BJ (cell line): ENCODE measurements at regions not wholly inside any gene's neighbourhood (a gene's known extent, or its start where the extent isn't known, plus 50 kb on each side); places are given as distances from the start of the nearest gene placed in this dataset.

Source experiments
- CTCF ChIA-PET: fragments of 350-600 bp; formaldehyde crosslinking; extraction: SDS; loops from one replicate; lab custom pipeline; 2021; ENCODE audit warnings: antibody characterized with exemption, inconsistent platforms; lab: Yijun Ruan, JAX
- POLR2A ChIA-PET: fragments of 300-600 bp; sonication (Branson Sonifier 250); formaldehyde crosslinking; extraction: SDS; loops from one replicate; lab custom pipeline; 2021; ENCODE audit warnings: antibody characterized with exemption; lab: Charles Lee
- DNase-seq: peaks from one replicate; pipeline ENCODE4 v3.0.0-alpha.2; 2011; ENCODE audit warnings: low read depth
- H3K27me3 ChIP-seq: 2 replicates; pipeline ENCODE4 v1.6.0; 2011; ENCODE audit warnings: low read length; ENCODE audit not compliant: control insufficient read depth, insufficient read depth
- H3K36me3 ChIP-seq: 2 replicates; pipeline ENCODE4 v1.5.1; 2011; ENCODE audit warnings: low read length; ENCODE audit not compliant: control insufficient read depth, insufficient read depth
- H3K4me3 ChIP-seq: 2 replicates; pipeline ENCODE4 v1.5.1; 2011; ENCODE audit warnings: low read depth, mild to moderate bottlenecking, control low read depth, low read length
- TF ChIP-seq, protein P1 (sequence below): IDR thresholded peaks from 2 replicates; pipeline ENCODE4 v1.5.1; 2011; ENCODE audit warnings: low read depth, mild to moderate bottlenecking, control low read depth, inconsistent platforms, low read length, moderate library complexity; ENCODE audit not compliant: insufficient read depth

DNA sequence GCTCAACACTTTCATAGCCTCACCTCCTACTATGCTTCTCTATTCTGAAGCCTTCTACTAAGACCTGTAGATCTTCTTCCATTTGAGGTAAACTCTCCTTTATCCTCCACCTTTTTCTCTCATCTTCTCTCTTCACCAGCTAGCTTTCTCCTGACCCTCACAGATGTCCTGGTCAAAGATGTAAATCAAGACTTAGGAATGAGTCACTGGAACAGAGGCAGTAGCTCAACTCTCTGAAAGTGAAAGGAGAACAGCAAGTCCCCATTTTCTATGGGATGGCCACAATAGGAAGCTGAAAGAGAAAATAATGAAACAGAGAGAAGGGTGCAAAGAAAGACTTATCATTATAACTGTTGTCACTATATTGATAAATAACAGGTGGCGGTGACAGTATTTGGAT is 86.1 kb upstream of the DOCK9 start:
- no peaks in the 10 kb centered on the region for H3K27me3 ChIP-seq
- H3K36me3 ChIP-seq, result no peaks in the 10 kb centered on the region
- ChIA-PET POLR2A (no interaction called here), CTCF (interaction anchor here (0.8 to 1.6 kb wide), 2 partner anchors 8 to 20 kb away, joined by 3 read pairs; no protein-coding TSS in a partner anchor)
- no peak for DNase-seq
- H3K4me3 ChIP-seq, result no peak overlapping the region
- TF ChIP-seq, protein P1, sequence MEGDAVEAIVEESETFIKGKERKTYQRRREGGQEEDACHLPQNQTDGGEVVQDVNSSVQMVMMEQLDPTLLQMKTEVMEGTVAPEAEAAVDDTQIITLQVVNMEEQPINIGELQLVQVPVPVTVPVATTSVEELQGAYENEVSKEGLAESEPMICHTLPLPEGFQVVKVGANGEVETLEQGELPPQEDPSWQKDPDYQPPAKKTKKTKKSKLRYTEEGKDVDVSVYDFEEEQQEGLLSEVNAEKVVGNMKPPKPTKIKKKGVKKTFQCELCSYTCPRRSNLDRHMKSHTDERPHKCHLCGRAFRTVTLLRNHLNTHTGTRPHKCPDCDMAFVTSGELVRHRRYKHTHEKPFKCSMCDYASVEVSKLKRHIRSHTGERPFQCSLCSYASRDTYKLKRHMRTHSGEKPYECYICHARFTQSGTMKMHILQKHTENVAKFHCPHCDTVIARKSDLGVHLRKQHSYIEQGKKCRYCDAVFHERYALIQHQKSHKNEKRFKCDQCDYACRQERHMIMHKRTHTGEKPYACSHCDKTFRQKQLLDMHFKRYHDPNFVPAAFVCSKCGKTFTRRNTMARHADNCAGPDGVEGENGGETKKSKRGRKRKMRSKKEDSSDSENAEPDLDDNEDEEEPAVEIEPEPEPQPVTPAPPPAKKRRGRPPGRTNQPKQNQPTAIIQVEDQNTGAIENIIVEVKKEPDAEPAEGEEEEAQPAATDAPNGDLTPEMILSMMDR, result no peak

DNA sequence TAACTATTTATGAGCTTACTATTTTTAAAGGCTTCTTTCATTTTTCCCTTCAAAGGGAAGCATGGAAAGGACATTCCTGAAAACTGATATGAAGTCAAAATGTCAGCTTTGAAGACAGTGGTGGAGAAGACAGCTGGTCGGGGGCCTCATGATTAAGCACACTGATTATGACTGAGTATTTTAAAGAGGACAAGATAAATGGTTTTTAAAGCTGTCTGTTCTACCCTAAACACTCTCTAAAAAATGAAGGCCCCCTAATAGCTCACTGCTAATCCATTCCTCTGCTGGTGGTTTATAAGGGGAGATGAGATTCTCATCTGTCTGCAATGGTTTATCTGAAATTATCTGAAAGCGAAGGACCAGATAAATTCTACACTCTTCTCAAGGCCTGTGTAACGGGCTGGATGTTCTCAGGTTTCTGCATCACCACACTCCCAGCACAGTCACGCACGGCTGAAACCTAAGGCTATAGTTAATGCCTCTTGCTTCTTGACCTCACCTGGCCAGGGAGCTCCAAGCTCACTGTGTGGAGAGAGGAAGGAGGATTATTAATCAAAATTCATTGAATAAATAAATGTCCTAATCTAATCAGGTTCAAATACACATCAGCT is 86.9 kb upstream of the DOCK9 start:
- TF ChIP-seq, protein P1, result no peak
- ChIA-PET CTCF (interaction anchor here (0.8 to 1.6 kb wide), 3 partner anchors 9 to 201 kb away, joined by 3 read pairs; no protein-coding TSS in a partner anchor), POLR2A (no interaction called here)
- no peaks in the 10 kb centered on the region for H3K27me3 ChIP-seq
- no peak for DNase-seq
- no peak overlapping the region for H3K4me3 ChIP-seq
- H3K36me3 ChIP-seq, result no peaks in the 10 kb centered on the region

DNA sequence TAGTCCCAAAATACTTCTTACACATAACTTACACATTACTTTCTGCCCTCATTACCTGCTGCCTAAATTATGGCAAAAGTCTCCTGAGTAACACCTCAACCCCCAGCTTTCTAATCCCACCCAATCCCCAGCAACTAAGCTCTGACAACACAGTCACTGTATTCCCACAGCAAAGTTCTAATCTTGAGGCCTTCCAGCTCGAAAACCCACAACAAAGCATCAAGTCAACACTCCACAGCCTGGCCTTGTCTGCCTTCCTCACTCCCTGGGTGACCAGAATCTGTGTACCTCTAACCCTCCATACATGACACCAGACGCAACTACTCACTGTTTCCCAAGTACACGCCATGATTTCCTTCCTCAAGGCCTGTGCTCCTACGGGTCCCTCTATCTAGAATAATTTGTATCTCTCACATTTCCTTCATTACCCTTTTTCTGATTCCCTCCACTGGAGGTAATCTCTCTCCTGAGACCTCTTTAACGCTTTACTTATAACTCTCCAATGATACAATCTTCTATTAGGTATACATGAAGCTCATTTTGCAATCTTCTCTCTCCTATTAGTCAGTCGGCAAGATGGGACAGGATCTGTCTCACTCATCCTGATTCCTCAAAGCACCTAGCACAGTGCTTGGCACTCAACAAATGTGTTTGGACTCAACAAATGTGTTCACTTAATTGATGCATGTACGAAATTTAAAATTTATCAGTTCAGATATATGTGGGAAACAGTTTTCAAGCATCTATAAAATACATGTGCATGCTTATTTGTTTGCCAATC is 87.6 kb upstream of the DOCK9 start:
- Histone ChIP-seq H3K27me3 (no peaks in the 10 kb centered on the region), H3K4me3 (no peak overlapping the region), H3K36me3 (no peaks in the 10 kb centered on the region)
- CTCF ChIA-PET, result interaction anchor here (1.1 to 1.6 kb wide), 2 partner anchors 21 to 201 kb away, joined by 3 read pairs; no protein-coding TSS in a partner anchor
- TF ChIP-seq, protein P1, result no peak
- POLR2A ChIA-PET, result no interaction called here
- no peak for DNase-seq

DNA sequence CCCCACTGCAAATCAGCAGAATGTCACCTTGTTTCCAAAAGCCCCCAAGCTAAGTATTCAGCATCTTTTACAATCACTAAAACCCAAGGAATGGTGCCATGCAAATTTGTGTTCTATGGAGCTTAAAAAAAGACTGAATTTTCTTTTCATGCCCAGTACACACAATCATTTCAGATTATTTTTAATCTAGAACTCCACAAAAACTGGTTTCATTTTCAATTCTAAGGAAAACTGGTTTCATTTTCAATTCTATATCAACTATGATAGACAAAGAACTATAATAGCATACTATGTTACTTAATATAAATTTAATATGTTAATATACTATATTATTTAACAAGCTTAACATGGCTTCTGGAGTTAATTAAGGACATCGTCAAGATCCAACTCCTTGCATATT is 88.4 kb upstream of the DOCK9 start:
- Histone ChIP-seq H3K27me3 (no peaks in the 10 kb centered on the region), H3K4me3 (no peak overlapping the region), H3K36me3 (no peaks in the 10 kb centered on the region)
- ChIA-PET POLR2A (no interaction called here), CTCF (no interaction called here)
- TF ChIP-seq, protein P1, result no peak
- no peak for DNase-seq
